Activated CD8-positive, alpha-beta memory T cell treated with anti-CD3 and anti-CD28 coated beads, Interleukin-2, amount 50 U/mL, for 1 hour (primary cell): ENCODE measurements at regions not wholly inside any gene's neighbourhood (a gene's known extent, or its start where the extent isn't known, plus 50 kb on each side); places are given as distances from the start of the nearest gene placed in this dataset.
"Not testable (repeated sequence)": the region's sequence is repeated elsewhere in the genome, so short reads cannot be mapped to it uniquely, and the experiment has no call there.

ENCODE experiments used
- DNase-seq: peaks from one replicate; pipeline ENCODE4 v3.0.0-alpha.2; 2020; ENCODE audit errors: extremely low read depth

DNA sequence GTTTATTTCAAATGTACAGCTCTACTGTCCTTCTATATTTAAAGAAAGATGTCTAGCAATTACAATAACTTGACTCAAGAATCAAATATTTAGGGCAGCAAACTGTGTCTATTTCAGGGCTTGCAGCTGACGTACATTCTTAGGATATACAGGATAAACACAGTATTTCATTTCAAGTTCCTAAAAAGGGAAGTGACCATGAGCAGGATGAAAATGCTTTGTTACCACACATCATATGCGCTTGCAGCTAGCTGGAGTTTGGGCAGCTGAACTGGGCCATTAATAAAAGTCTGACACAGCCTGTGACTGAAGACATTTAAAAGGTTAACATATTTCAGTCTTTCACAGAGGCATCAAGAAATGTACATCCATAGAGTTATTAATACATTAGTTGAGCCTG, 264.6 kb upstream of the TRIB2 start:
- no peak for DNase-seq

GRCh38 chr2:12453731-12454130, 263.0 kb upstream of the TRIB2 start:
- DNase-seq = no peak

DNA sequence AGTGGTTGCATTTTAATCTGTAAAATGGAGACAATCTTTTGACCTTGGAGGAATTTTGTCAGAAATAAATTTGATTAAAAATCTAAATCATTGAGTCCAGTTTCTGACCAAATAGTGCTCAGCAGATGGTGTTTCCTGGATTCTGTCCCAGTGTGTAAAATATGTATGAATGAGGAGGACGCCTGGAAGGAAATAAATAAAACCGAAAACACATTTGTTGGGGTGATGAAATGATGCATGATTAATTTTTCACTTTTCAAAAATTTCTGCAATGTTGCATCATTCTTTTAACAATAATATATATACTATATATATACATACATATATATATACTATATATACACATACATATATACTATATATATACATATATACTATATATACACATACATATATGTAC, 261.1 kb upstream of the TRIB2 start:
- no peak for DNase-seq

- peak; percentile 7 for DNase-seq
Observed at GRCh38 chr2:12456293-12457106, 260.2 kb upstream of the TRIB2 start.

- no peak for DNase-seq
Observed at GRCh38 chr2:12457831-12458230, 258.9 kb upstream of the TRIB2 start.

DNA sequence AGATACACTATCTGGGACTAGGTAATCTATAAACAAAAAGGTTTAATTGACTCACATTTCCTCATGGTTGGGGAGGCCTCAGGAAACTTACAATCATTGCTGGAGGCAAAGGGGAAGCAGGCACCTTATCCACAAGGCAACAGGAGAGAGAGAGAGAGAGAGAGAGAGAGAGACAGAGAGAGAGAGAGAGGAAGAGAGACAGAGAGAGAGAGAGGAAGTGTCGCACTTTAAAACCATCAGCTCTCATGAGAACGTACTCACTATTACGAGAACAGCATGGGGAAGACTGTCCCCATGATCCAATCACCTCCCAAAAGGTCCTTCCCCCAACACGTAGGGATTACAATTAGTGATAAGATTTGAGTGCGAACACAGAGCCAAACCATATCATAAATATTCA, 253.5 kb upstream of the TRIB2 start:
- DNase-seq = no peak

GRCh38 chr2:12465631-12466135, 251.1 kb upstream of the TRIB2 start:
- no peak for DNase-seq

DNA sequence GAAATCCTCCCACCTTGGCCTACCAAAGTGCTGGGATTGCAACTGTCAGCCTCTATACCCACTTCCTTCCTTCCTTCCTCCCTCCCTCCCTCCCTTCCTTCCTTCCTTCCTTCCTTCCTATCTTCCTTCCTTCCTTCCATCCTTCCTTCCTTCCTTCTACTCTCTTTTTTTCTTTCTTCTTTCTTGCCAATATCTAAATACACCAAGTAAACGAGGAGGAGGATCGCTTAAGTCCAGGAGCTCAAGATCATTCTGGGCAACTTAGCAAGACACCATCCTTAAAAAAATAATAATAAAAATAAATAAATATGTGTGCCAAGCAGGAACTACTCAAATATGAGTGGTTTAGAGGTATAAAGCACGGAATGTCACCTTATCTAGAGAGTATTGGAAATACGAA, 249.4 kb upstream of the TRIB2 start:
- DNase-seq = no peak

DNA sequence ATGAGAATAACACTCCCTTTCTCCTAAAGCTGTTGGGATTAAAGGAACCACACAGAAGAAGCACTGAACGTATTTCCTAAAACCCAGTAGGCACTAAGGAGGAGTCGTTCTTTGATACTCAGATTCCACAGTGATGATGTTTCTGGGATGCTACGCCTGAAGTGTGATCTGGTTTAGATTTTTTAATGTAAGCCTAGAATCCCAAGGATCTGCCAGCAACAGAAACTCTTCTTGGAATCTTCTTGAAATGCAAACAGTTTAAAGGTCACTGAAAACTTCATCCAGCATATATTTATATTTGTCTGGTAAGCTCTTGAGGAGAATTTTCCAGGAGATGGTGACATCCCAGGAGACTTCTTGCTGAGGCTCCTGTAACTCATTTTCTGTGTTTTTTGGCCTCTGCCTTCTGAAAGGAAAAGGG, 247.6 kb upstream of the TRIB2 start:
- no peak for DNase-seq

GRCh38 chr2:12472265-12472664, 244.5 kb upstream of the TRIB2 start:
- DNase-seq = not testable (repeated sequence)

GRCh38 chr2:12478151-12479064, 238.3 kb upstream of the TRIB2 start:
- DNase-seq = no peak

GRCh38 chr2:12479065-12479601, 237.6 kb upstream of the TRIB2 start:
- no peak for DNase-seq

DNA sequence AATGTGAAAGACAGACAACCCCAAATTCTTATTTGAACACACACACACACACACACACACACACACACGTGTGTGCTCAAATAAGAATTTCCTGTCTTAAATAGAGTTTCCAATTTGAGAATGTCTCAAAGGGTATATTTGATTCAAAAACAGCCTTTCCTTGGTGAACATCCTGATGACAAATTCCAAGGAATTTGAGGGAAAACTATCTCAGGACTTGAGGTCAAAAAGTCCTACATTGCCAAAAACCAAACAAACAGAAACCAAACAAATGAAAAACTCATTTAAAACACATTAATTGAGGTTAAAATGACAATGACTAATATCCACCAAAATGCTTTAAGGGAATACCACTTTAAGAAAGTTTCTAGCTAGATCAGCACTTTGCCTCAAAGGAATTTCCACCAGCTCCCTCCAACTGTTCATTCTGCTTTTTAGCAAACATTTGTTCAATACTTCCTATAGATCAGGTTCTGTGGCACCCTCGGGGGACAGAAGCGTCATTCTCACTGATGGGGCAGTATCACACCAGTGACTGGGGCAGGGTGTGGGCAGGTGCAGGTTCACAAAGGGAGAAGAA, 232.1 kb upstream of the TRIB2 start:
- no peak for DNase-seq

DNA sequence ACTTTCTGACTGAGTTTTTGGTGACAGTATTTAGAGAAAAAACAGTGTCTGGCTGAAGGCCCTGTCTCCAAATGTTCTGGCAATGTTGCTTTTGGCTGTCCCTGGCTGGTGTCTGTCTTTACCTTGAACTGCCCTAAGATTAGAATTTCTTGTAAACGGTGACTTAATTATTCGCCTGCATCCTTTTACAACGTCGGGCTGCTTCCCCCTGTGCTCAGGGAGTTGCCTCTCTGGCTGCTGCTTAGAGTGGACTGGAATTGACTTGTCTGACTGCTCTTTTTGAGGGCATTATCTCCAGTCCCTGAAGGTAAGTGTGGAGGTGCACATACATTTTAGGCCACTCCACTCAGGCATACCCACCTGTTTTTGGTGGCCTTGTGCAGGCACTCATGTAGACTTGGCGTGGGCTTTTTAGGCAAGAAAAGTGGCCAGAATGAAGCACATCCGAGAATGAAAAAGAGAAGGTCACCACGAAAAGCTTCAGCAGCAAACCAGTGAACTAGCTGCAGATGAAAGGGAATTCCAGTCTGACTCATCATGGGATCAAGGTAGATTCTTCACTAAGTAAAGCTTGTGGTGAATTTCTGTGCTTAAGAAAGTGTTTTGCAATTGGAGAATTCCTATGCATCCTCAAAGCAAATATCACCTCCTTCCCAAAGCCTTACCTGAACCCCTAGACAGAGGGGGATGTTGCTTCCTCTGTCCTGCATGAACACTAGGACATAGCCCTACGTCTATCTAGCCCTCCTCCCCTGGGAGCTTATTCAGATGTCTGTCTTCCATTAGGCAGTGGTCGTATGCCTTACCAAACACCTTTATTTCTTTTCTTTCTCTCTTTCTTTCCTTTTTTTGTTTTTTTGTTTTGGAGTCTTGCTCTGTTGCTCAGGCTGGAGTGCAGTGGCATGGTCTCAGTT, 230.3 kb upstream of the TRIB2 start:
- no peak for DNase-seq

GRCh38 chr2:12487253-12488004, 229.3 kb upstream of the TRIB2 start:
- no peak for DNase-seq

DNA sequence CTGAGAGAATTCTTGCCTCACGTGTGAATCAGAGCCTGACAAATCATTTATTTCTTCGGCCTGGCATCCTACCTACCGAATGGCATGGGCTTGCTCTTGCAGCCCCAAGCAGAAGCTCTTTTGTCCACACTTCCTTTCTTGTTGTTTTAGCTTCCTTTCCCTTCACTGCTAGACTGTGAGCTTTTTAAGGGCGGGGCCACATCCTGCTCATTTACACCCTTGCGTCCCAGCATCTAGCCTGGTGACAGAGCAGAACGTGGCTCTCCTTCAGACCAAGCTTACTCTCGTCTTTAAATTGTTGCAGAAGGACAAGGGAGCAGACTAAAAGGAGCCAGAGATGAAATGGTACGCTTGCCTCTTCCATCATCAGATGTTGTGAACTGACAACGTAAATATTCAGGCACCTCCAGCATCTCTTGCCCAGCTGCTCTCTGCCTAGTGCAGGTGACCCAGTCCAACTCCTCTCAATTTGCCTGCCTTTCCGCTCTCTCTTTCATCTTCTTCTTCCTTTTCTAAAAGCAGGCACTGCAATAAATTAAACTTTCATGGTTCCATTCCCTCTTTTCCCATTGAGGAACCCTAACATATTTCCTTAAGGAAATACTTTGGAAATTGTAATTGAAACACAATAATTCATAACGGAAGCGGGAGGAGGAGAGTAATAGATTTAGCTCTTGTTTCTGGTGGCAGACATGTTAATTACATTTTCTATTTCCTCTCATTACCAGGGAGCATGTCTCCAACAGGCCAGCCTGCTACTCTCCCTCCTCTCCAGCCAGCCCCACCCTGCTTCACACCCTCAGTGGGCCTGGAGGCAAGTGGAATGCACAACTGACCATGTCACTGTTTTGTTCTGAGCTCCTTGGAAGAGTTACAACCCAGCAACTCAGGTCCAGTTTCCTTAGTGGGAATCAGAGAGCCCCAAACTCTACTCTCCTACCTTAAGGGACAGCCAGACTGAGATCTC, 228.1 kb upstream of the TRIB2 start:
- DNase-seq = no peak

- DNase-seq = no peak
Observed at GRCh38 chr2:12490641-12491040, 226.1 kb upstream of the TRIB2 start.

GRCh38 chr2:12492360-12492759, 224.4 kb upstream of the TRIB2 start:
- not testable (repeated sequence) for DNase-seq

DNA sequence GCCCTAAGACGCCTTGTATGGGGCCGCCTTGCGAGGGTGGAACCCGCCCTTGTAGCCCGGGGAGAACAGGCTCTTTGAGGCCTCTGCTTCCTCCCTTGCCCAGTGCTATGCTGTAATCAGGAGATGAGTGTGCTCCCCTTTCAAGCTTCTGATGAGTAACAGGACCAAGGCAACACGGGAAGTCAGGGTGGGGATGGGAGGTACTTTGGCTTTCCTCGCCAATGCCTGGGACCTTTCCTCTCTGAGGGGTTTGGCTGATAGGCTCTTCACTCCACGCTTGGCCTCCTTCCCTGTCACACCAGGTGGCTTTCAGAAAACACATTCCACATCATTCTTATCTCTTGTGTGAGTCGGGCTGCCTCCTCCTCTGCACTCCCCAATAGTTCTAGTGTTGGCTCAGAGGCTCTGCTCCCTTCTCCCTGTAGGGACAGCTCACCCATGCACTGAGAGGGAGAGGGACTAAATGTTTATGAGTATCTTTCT, 223.7 kb upstream of the TRIB2 start:
- no peak for DNase-seq
